ENCODE measurements at regions not wholly inside any gene's neighbourhood (a gene's known extent, or its start where the extent isn't known, plus 50 kb on each side); places are given as distances from the start of the nearest gene placed in this dataset.

DNA sequence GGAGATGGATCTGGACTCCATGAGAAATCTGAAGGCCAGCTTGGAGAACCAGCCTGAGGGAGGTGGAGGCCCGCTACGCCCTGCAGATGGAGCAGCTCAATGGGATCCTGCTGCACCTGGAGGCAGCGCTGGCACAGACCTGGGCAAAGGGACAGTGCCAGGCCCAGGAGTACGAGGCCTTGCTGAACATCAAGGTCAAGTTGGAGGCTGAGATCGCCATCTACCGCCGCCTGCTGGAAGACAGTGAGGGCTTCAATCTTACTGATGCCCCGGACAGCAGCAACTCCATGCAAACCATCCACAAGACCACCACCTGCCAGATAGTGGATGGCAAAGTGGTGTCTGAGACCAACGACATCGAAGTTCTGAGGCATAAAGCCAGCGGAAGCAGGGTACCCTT, 601.5 kb upstream of the ZP4 start:
- TF ChIP-seq, protein P1, sequence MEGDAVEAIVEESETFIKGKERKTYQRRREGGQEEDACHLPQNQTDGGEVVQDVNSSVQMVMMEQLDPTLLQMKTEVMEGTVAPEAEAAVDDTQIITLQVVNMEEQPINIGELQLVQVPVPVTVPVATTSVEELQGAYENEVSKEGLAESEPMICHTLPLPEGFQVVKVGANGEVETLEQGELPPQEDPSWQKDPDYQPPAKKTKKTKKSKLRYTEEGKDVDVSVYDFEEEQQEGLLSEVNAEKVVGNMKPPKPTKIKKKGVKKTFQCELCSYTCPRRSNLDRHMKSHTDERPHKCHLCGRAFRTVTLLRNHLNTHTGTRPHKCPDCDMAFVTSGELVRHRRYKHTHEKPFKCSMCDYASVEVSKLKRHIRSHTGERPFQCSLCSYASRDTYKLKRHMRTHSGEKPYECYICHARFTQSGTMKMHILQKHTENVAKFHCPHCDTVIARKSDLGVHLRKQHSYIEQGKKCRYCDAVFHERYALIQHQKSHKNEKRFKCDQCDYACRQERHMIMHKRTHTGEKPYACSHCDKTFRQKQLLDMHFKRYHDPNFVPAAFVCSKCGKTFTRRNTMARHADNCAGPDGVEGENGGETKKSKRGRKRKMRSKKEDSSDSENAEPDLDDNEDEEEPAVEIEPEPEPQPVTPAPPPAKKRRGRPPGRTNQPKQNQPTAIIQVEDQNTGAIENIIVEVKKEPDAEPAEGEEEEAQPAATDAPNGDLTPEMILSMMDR (conservative IDR thresholded peaks at IDR 0.05; ENCODE audit: low read length) = no peak
- TF ChIP-seq EZH2phosphoT487 (IDR thresholded peaks at IDR 0.05; ENCODE audit: borderline replicate concordance) = no peak
